GM18873 (cell line): ENCODE measurements at regions not wholly inside any gene's neighbourhood (a gene's known extent, or its start where the extent isn't known, plus 50 kb on each side); places are given as distances from the start of the nearest gene placed in this dataset.

Experiments
- ATAC-seq: cut with Tn5 transposase; IDR thresholded peaks from one replicate; pipeline ENCODE4 v1.9.1; 2021; ENCODE audit warnings: mild to moderate bottlenecking, moderate library complexity, moderate number of reproducible peaks; ENCODE audit not compliant: unreplicated experiment, low FRiP score

GRCh38 chr13:105778196-105778595, 757.3 kb downstream of the EFNB2 start:
- no peak for ATAC-seq

- no peak for ATAC-seq
Observed at GRCh38 chr13:105774739-105775460, 760.6 kb downstream of the EFNB2 start.

GRCh38 chr13:105773863-105774538, 761.5 kb downstream of the EFNB2 start:
- no peak for ATAC-seq

- no peak for ATAC-seq
Observed at GRCh38 chr13:105773241-105773640, 762.2 kb downstream of the EFNB2 start.

GRCh38 chr13:105764486-105764885, 771.0 kb downstream of the EFNB2 start:
- no peak for ATAC-seq

GRCh38 chr13:105763851-105764250, 771.6 kb downstream of the EFNB2 start:
- ATAC-seq, result no peak

GRCh38 chr13:105762096-105762495, 773.4 kb downstream of the EFNB2 start:
- no peak for ATAC-seq

GRCh38 chr13:105758918-105759860, 776.3 kb downstream of the EFNB2 start:
- no peak for ATAC-seq

GRCh38 chr13:105740739-105741138, 794.7 kb downstream of the EFNB2 start:
- ATAC-seq, result no peak

GRCh38 chr13:105737688-105738087, 797.8 kb downstream of the EFNB2 start:
- no peak for ATAC-seq

- no peak for ATAC-seq
Observed at GRCh38 chr13:105735281-105735680, 800.2 kb downstream of the EFNB2 start.

- ATAC-seq, result no peak
Observed at GRCh38 chr13:105732806-105733529, 802.5 kb downstream of the EFNB2 start.

GRCh38 chr13:105725887-105726286, 809.6 kb downstream of the EFNB2 start:
- ATAC-seq, result no peak

GRCh38 chr13:105721016-105721415, 814.4 kb downstream of the EFNB2 start:
- ATAC-seq, result no peak

GRCh38 chr13:105719859-105720258, 815.6 kb downstream of the EFNB2 start:
- no peak for ATAC-seq

GRCh38 chr13:105709181-105709580, 826.3 kb downstream of the EFNB2 start:
- ATAC-seq, result no peak

GRCh38 chr13:105703843-105704242, 831.6 kb downstream of the EFNB2 start:
- ATAC-seq, result no peak

GRCh38 chr13:105702441-105702840, 833.0 kb downstream of the EFNB2 start:
- ATAC-seq, result no peak

GRCh38 chr13:105692769-105693168, 842.7 kb downstream of the EFNB2 start:
- ATAC-seq, result no peak

- ATAC-seq, result no peak
Observed at GRCh38 chr13:105684216-105684615, 851.2 kb downstream of the EFNB2 start.
